SK-N-SH (cell line): ENCODE measurements at regions not wholly inside any gene's neighbourhood (a gene's known extent, or its start where the extent isn't known, plus 50 kb on each side); places are given as distances from the start of the nearest gene placed in this dataset.

Experiments
- FOXM1 ChIP-seq: IDR thresholded peaks from 2 replicates; pipeline ENCODE4 v1.4.0; 2012; ENCODE audit warnings: low read depth, mild to moderate bottlenecking
- RAD21 ChIP-seq: IDR thresholded peaks from 2 replicates; pipeline ENCODE4 v1.6.1; 2012; ENCODE audit warnings: mild to moderate bottlenecking, low read length
- RCOR1 ChIP-seq: fragments of 150-350 bp; IDR thresholded peaks from 2 replicates; pipeline ENCODE4 v1.6.1; 2017; ENCODE audit warnings: antibody characterized with exemption, low read length
- RXRA ChIP-seq: IDR thresholded peaks from 2 replicates; pipeline ENCODE4 v1.4.0; 2012; ENCODE audit warnings: low read depth, mild to moderate bottlenecking, borderline replicate concordance
- TAF1 ChIP-seq: IDR thresholded peaks from 2 replicates; pipeline ENCODE4 v1.6.1; 2012; ENCODE audit warnings: low read depth, mild to moderate bottlenecking, low read length, moderate library complexity, borderline replicate concordance
- TCF12 ChIP-seq: IDR thresholded peaks from 2 replicates; pipeline ENCODE4 v1.4.0; 2012
- TEAD4 ChIP-seq: IDR thresholded peaks from 2 replicates; pipeline ENCODE4 v1.4.0; 2012; ENCODE audit warnings: mild to moderate bottlenecking, borderline replicate concordance; ENCODE audit not compliant: insufficient read depth
- TF ChIP-seq, protein P1 (sequence below): fragments of 200-600 bp; sonication (generic); IDR thresholded peaks from 2 replicates; pipeline ENCODE4 v1.6.1; 2017; ENCODE audit warnings: antibody characterized with exemption, mild to moderate bottlenecking, moderate library complexity

DNA sequence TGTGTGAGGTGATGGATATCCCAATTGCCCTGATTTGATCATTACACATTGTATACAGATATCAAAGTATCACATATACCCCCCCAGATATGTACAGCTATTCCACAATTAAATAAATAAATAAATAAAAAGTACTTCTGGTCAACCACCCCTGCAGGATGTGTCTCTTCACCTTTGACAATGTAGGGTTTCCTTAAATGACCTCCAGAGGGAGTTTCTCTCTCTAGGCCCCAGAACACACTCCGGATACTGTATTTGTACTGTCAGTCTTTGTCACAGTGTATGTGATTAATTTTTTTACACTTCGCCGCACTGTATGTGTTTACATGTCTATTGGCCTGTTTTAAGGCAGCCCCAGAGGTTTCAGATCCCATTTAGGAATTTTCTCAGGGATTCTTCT lies 123.6 kb downstream of the ADCYAP1R1 start:
- no peak for TF ChIP-seq RAD21
- no peak for TF ChIP-seq RXRA
- no peak for TF ChIP-seq TEAD4
- TF ChIP-seq TAF1 = no peak
- TF ChIP-seq, protein P1, sequence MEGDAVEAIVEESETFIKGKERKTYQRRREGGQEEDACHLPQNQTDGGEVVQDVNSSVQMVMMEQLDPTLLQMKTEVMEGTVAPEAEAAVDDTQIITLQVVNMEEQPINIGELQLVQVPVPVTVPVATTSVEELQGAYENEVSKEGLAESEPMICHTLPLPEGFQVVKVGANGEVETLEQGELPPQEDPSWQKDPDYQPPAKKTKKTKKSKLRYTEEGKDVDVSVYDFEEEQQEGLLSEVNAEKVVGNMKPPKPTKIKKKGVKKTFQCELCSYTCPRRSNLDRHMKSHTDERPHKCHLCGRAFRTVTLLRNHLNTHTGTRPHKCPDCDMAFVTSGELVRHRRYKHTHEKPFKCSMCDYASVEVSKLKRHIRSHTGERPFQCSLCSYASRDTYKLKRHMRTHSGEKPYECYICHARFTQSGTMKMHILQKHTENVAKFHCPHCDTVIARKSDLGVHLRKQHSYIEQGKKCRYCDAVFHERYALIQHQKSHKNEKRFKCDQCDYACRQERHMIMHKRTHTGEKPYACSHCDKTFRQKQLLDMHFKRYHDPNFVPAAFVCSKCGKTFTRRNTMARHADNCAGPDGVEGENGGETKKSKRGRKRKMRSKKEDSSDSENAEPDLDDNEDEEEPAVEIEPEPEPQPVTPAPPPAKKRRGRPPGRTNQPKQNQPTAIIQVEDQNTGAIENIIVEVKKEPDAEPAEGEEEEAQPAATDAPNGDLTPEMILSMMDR = peak; percentile 49
- TF ChIP-seq RCOR1 = no peak
- TF ChIP-seq FOXM1 = no peak
- no peak for TF ChIP-seq TCF12
